IMR-90 (cell line): ENCODE measurements at regions not wholly inside any gene's neighbourhood (a gene's known extent, or its start where the extent isn't known, plus 50 kb on each side); places are given as distances from the start of the nearest gene placed in this dataset.

ENCODE experiments used
- ATAC-seq: fragments of 200-7000 bp; cut with Tn5 transposase; 2 replicates; pipeline ENCODE4 v1.9.1; 2020; ENCODE audit warnings: low read depth, mild to moderate bottlenecking, moderate library complexity
- BruUV-seq: library from RNA; stranded (reverse); fragments of 400-500 nt; replicated peaks from 2 replicates; lab custom pipeline; 2021; lab: Mats Ljungman, UMichigan
- CTCF ChIA-PET: fragments of 300-600 bp; formaldehyde crosslinking; extraction: SDS; loops from one replicate; lab custom pipeline; 2021; ENCODE audit warnings: antibody characterized with exemption; lab: Yijun Ruan, JAX
- POLR2A ChIA-PET: fragments of 300-600 bp; sonication (Branson Sonifier 250); formaldehyde crosslinking; loops from one replicate; lab custom pipeline; 2022; ENCODE audit warnings: antibody characterized with exemption; ENCODE audit not compliant: unreplicated experiment; lab: Charles Lee
- DNase-seq: peaks from one replicate; pipeline ENCODE4 v3.0.0; 2013
- H2AFZ ChIP-seq: replicated peaks from 2 replicates; pipeline ENCODE3; 2013; ENCODE audit warnings: low read length, mild to moderate bottlenecking; ENCODE audit not compliant: poor library complexity
- H2AK5ac ChIP-seq: 2 replicates; pipeline ENCODE4 v1.6.1; 2013; ENCODE audit warnings: low read depth, low read length, inconsistent platforms
- H2AK9ac ChIP-seq: replicated peaks from 2 replicates; pipeline ENCODE3; 2013; ENCODE audit warnings: mild to moderate bottlenecking, low read depth, low read length, moderate library complexity; ENCODE audit not compliant: poor library complexity
- H2BK120ac ChIP-seq: 2 replicates; pipeline ENCODE4 v1.6.1; 2013; ENCODE audit warnings: low read depth, low read length, inconsistent platforms
- H2BK15ac ChIP-seq: 3 replicates; pipeline ENCODE4 v1.6.1; 2013; ENCODE audit warnings: low read depth, low read length, inconsistent platforms
- H2BK20ac ChIP-seq: 2 replicates; pipeline ENCODE4 v1.6.1; 2013; ENCODE audit warnings: low read depth, mild to moderate bottlenecking, inconsistent platforms, low read length, moderate library complexity
- H2BK5ac ChIP-seq: 2 replicates; pipeline ENCODE4 v1.6.1; 2013; ENCODE audit warnings: mild to moderate bottlenecking, low read depth, low read length, inconsistent platforms; ENCODE audit not compliant: poor library complexity, severe bottlenecking
- H3K14ac ChIP-seq: replicated peaks from 2 replicates; pipeline ENCODE4 v1.6.1; 2013; ENCODE audit warnings: low read depth, low read length, inconsistent platforms
- H3K18ac ChIP-seq: 2 replicates; pipeline ENCODE4 v1.6.1; 2013; ENCODE audit warnings: low read depth, low read length, control low read depth
- H3K23ac ChIP-seq: 2 replicates; pipeline ENCODE4 v1.6.1; 2013; ENCODE audit warnings: low read depth, low read length, inconsistent platforms
- H3K27ac ChIP-seq: 2 replicates; pipeline ENCODE4 v1.5.1; 2013; ENCODE audit warnings: mild to moderate bottlenecking, control low read depth, low read length; ENCODE audit not compliant: insufficient read depth
- H3K27me3 ChIP-seq: 2 replicates; pipeline ENCODE4 v1.6.1; 2013; ENCODE audit warnings: low read length; ENCODE audit not compliant: control insufficient read depth, insufficient read depth
- H3K36me3 ChIP-seq: 2 replicates; pipeline ENCODE4 v1.6.1; 2013; ENCODE audit warnings: low read length, mixed read lengths; ENCODE audit not compliant: control insufficient read depth, insufficient read depth
- H3K4ac ChIP-seq: 2 replicates; pipeline ENCODE4 v1.6.1; 2013; ENCODE audit warnings: low read depth, low read length, inconsistent platforms
- H3K4me1 ChIP-seq: 2 replicates; pipeline ENCODE4 v1.6.1; 2013; ENCODE audit warnings: low read length, mixed read lengths; ENCODE audit not compliant: control insufficient read depth, insufficient read depth
- H3K4me2 ChIP-seq: 2 replicates; pipeline ENCODE4 v1.6.1; 2013; ENCODE audit warnings: low read depth, mild to moderate bottlenecking, control low read depth, low read length, moderate library complexity
- H3K4me3 ChIP-seq: 2 replicates; pipeline ENCODE4 v1.5.1; 2013; ENCODE audit warnings: low read depth, mild to moderate bottlenecking, control low read depth, low read length, moderate library complexity; ENCODE audit not compliant: insufficient read depth
- H3K56ac ChIP-seq: 2 replicates; pipeline ENCODE4 v1.6.1; 2013; ENCODE audit warnings: low read length, inconsistent platforms; ENCODE audit not compliant: insufficient read depth; ENCODE audit errors: extremely low read depth
- H3K79me1 ChIP-seq, 2 experiments: 2 replicates each; pipeline ENCODE4 v1.6.1; 2013; ENCODE audit warnings: low read length in 2 of 2, inconsistent platforms in 1 of 2, low read depth in 1 of 2
- H3K9ac ChIP-seq: 2 replicates; pipeline ENCODE4 v1.6.1; 2013; ENCODE audit warnings: low read depth, low read length, control low read depth
- H3K9me1 ChIP-seq: 2 replicates; pipeline ENCODE4 v1.6.1; 2013; ENCODE audit warnings: low read length, inconsistent platforms; ENCODE audit not compliant: insufficient read depth
- H3K9me3 ChIP-seq: 2 replicates; pipeline ENCODE4 v1.6.1; 2013; ENCODE audit warnings: low read length; ENCODE audit not compliant: control insufficient read depth, insufficient read depth
- H4K20me1 ChIP-seq: 2 replicates; pipeline ENCODE4 v1.6.1; 2013; ENCODE audit warnings: low read length, inconsistent platforms; ENCODE audit not compliant: insufficient read depth
- H4K5ac ChIP-seq: 2 replicates; pipeline ENCODE4 v1.6.1; 2013; ENCODE audit warnings: mild to moderate bottlenecking, low read depth, low read length, control low read depth
- H4K8ac ChIP-seq, 2 experiments: 2 replicates each; pipeline ENCODE4 v1.6.1; 2013; ENCODE audit warnings: low read depth in 2 of 2, low read length in 2 of 2, control low read depth in 1 of 2, inconsistent platforms in 1 of 2
- H4K91ac ChIP-seq: 2 replicates; pipeline ENCODE4 v1.6.1; 2013; ENCODE audit warnings: low read depth, low read length, inconsistent platforms; ENCODE audit not compliant: insufficient read depth
- BHLHE40 ChIP-seq: fragments of 150-350 bp; IDR thresholded peaks from 2 replicates; pipeline ENCODE4 v1.6.1; 2016; ENCODE audit warnings: mild to moderate bottlenecking, low read depth, low read length
- FOS ChIP-seq: fragments of 150-350 bp; IDR thresholded peaks from 2 replicates; pipeline ENCODE4 v1.6.1; 2016; ENCODE audit warnings: low read depth, low read length
- MAZ ChIP-seq: IDR thresholded peaks from 2 replicates; pipeline ENCODE4 v1.6.1; 2012; ENCODE audit warnings: low read depth, mild to moderate bottlenecking, low read length, improper control_type of control experiment, moderate library complexity, borderline replicate concordance
- RCOR1 ChIP-seq: IDR thresholded peaks from 2 replicates; pipeline ENCODE4 v1.6.1; 2012; ENCODE audit warnings: mild to moderate bottlenecking, low read length, improper control_type of control experiment; ENCODE audit not compliant: insufficient replicate concordance
- SMC3 ChIP-seq: fragments of 150-350 bp; IDR thresholded peaks from 2 replicates; pipeline ENCODE4 v1.6.1; 2016; ENCODE audit warnings: low read depth, mild to moderate bottlenecking, antibody characterized with exemption, low read length, moderate library complexity
- WGBS, 2 experiments: methylation state at CpG; one replicate each; pipeline versions ENCODE4 v1.1.5 to v1.1.7; 2013; ENCODE audit warnings: missing lambda C conversion rate in 2 of 2; ENCODE audit not compliant: insufficient read length in 1 of 2; ENCODE audit errors: extremely low coverage in 2 of 2; 5-methylcytosine and 5-hydroxymethylcytosine counted together
- dilution Hi-C: fragments of 300-500 bp; cut with HindIII; formaldehyde crosslinking; loops from one replicate; pipeline ENCODE4 v1.14.3; 2018; ENCODE audit warnings: low sequenced_read_pairs; ENCODE audit not compliant: unreplicated experiment
- in situ Hi-C: fragments of 300-500 bp; cut with MboI; formaldehyde crosslinking; loops from 3 replicates; pipeline ENCODE4 v1.14.3; 2019; ENCODE audit warnings: low sequenced_read_pairs, inconsistent platforms, mixed read lengths
- intact Hi-C: fragments of 100-400 bp; cut with micrococcal nuclease; formaldehyde crosslinking; loops from 2 replicates; pipeline ENCODE4 v1.10.0; 2022

DNA sequence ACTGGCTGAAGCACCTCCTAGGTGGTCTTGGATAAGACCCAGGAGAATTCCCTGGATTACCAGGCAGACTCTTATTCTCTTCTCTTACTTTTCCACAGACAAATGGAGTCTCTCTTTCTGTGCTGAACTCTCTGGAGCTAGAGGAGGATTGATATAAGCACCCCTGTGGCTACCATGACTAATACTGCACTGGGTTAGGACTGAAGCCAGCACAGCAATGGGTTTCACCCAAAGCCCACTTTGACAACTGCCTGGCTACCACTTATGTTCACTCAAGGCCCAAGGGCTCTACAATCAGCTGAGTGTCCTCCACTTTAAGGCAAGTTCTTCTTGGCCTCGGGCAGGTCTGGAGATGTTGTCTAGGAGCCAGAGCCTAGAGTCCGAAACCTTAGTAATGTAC, 225.5 kb downstream of the DIPK2A start:
- no peak overlapping the region for H3K4ac ChIP-seq
- in situ Hi-C loops = no loop called here
- H3K79me1 ChIP-seq = no peaks in the 10 kb centered on the region
- H3K14ac ChIP-seq = no peak overlapping the region
- H3K18ac ChIP-seq = no peak overlapping the region
- H3K9ac ChIP-seq = no peak overlapping the region
- 93% methylated on average over 2 of the region's 2 CpGs; no CpG with 5 or more reads in 1 of the 2 experiments for WGBS, 2 experiments
- H2BK20ac ChIP-seq = no peak overlapping the region
- no peak for TF ChIP-seq MAZ
- TF ChIP-seq RCOR1 = no peak
- TF ChIP-seq BHLHE40 = no peak
- TF ChIP-seq SMC3 = no peak
- no peak for TF ChIP-seq FOS
- H3K56ac ChIP-seq = no peak overlapping the region
- intact Hi-C loops = no loop called here
- no peak overlapping the region for H3K27ac ChIP-seq
- H3K36me3 ChIP-seq = no peaks in the 10 kb centered on the region
- no peak overlapping the region for H3K4me2 ChIP-seq
- no peak overlapping the region for H2AFZ ChIP-seq
- no peak overlapping the region for H2AK9ac ChIP-seq
- no peak overlapping the region for H3K23ac ChIP-seq
- CTCF ChIA-PET = no interaction called here
- no peak for ATAC-seq
- no peak overlapping the region for H2BK120ac ChIP-seq
- no peaks in the 10 kb centered on the region for H3K27me3 ChIP-seq
- dilution Hi-C loops = no loop called here
- no peaks in the 10 kb centered on the region for H3K9me3 ChIP-seq
- no peak for DNase-seq
- no peak overlapping the region for H4K8ac ChIP-seq
- no peak overlapping the region for H2AK5ac ChIP-seq
- no TSS peak for BruUV-seq
- no peak overlapping the region for H4K5ac ChIP-seq
- no peak overlapping the region for H4K91ac ChIP-seq
- H3K4me1 ChIP-seq = no peaks in the 10 kb centered on the region
- H3K9me1 ChIP-seq = no peaks in the 10 kb centered on the region
- POLR2A ChIA-PET = no interaction called here
- no peak overlapping the region for H2BK15ac ChIP-seq
- no peak overlapping the region for H3K4me3 ChIP-seq
- H2BK5ac ChIP-seq = no peak overlapping the region
- no peaks in the 10 kb centered on the region for H4K20me1 ChIP-seq
